ENCODE measurements at regions not wholly inside any gene's neighbourhood (a gene's known extent, or its start where the extent isn't known, plus 50 kb on each side); places are given as distances from the start of the nearest gene placed in this dataset.
A peak's percentile ranks its signal among the peaks of the same experiment; 100 is the strongest.

GRCh38 chr12:107884769-107885694 is 110.5 kb downstream of the ASCL4 start:
- peak in 8 of 10 donors; percentile 38 to 91 (median 52) for DNase-seq
- intact Hi-C loops (cut with DNase I): loop anchor here (5.0 kb wide), 2 partner anchors 123 to 208 kb away; partner anchors contain the start of gene PRDM4

GRCh38 chr12:107888789-107889188 is 114.3 kb downstream of the ASCL4 start:
- DNase-seq: no peak
- intact Hi-C loops (cut with DNase I): loop anchor here (5.0 kb wide), 1 partner anchor 211 kb away; no protein-coding TSS in a partner anchor

GRCh38 chr12:107891967-107892366 is 117.5 kb downstream of the ASCL4 start:
- intact Hi-C loops (cut with DNase I): no loop called here
- no peak for DNase-seq

GRCh38 chr12:107894589-107894988 is 120.1 kb downstream of the ASCL4 start:
- intact Hi-C loops (cut with DNase I): no loop called here
- DNase-seq: no peak

- intact Hi-C loops (cut with DNase I): no loop called here
- no peak for DNase-seq
Observed at GRCh38 chr12:107895966-107896365, 121.5 kb downstream of the ASCL4 start.

GRCh38 chr12:107900588-107900987 is 126.1 kb downstream of the ASCL4 start:
- intact Hi-C loops (cut with DNase I): no loop called here
- DNase-seq: no peak

GRCh38 chr12:107903341-107904061 is 129.0 kb downstream of the ASCL4 start:
- DNase-seq: peak in 9 of 10 donors; percentile 23 to 92 (median 43)
- intact Hi-C loops (cut with DNase I): no loop called here

GRCh38 chr12:107906707-107907106 is 132.2 kb downstream of the ASCL4 start:
- DNase-seq: no peak
- intact Hi-C loops (cut with DNase I): no loop called here

GRCh38 chr12:107912421-107913004 is 138.0 kb downstream of the ASCL4 start:
- DNase-seq: peak in 8 of 10 donors; percentile 12 to 85 (median 32)
- intact Hi-C loops (cut with DNase I): no loop called here

GRCh38 chr12:107914460-107914977 is 140.0 kb downstream of the ASCL4 start:
- no peak for DNase-seq
- intact Hi-C loops (cut with DNase I): no loop called here

- peak in 3 of 10 donors; percentile 14 to 29 (median 18) for DNase-seq
- intact Hi-C loops (cut with DNase I): loop anchor here (5.0 kb wide), 2 partner anchors 274 to 594 kb away; no protein-coding TSS in a partner anchor
Observed at GRCh38 chr12:107917912-107918800, 143.7 kb downstream of the ASCL4 start.

- intact Hi-C loops (cut with DNase I): no loop called here
- no peak for DNase-seq
Observed at GRCh38 chr12:107921062-107921461, 146.6 kb downstream of the ASCL4 start.

- intact Hi-C loops (cut with DNase I): no loop called here
- DNase-seq: no peak
Observed at GRCh38 chr12:107925125-107925524, 150.6 kb downstream of the ASCL4 start.

GRCh38 chr12:107929436-107929835 is 154.9 kb downstream of the ASCL4 start:
- intact Hi-C loops (cut with DNase I): no loop called here
- DNase-seq: no peak

- no peak for DNase-seq
- intact Hi-C loops (cut with DNase I): no loop called here
Observed at GRCh38 chr12:107931761-107932160, 157.3 kb downstream of the ASCL4 start.

GRCh38 chr12:107938446-107938845 is 163.9 kb downstream of the ASCL4 start:
- DNase-seq: no peak
- intact Hi-C loops (cut with DNase I): no loop called here

GRCh38 chr12:107948391-107948945 is 174.0 kb downstream of the ASCL4 start:
- intact Hi-C loops (cut with DNase I): no loop called here
- DNase-seq: no peak

- intact Hi-C loops (cut with DNase I): no loop called here
- no peak for DNase-seq
Observed at GRCh38 chr12:107951024-107951423, 176.5 kb downstream of the ASCL4 start.

GRCh38 chr12:107955966-107956643 is 173.0 kb upstream of the WSCD2 start:
- DNase-seq: no peak
- intact Hi-C loops (cut with DNase I): no loop called here

All from posterior cingulate gyrus (tissue), 11 donors.